ENCODE measurements at regions not wholly inside any gene's neighbourhood (a gene's known extent, or its start where the extent isn't known, plus 50 kb on each side); places are given as distances from the start of the nearest gene placed in this dataset.

DNA sequence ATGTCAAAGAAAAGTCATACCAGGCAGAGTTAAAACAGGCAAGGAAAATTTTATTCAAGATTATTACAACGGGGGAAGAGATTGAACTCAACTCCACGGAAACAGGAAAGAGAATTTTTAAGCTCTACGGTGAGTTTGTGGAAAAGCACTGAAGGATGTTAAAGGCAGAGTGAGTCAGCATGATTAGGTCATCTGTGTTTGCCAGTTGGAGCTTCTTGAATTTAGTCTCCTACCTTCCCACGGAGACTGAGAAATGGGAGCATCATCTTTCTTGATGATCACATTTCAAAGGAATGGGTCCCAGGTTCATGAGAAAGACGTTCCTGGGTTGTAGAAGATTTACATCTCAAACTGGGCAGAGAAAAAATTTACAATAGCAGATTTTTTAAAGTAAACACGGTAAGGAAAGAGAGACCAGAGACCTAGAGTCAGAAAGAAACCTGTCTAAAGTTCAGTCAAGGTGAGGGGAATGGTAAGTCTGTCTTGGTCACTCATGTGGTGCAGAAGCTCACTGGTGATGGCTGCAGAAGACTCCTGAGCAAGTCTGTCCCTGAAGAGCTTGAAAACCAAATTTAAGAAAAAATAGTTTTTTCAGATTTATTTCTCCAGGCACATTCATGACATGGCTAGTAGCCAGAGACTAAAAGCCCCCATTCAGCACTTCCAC is 516.9 kb upstream of the LRRN3 start (continued):
- TF ChIP-seq, protein P1, sequence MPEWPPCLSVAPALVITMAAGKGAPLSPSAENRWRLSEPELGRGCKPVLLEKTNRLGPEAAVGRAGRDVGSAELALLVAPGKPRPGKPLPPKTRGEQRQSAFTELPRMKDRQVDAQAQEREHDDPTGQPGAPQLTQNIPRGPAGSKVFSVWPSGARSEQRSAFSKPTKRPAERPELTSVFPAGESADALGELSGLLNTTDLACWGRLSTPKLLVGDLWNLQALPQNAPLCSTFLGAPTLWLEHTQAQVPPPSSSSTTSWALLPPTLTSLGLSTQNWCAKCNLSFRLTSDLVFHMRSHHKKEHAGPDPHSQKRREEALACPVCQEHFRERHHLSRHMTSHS (tag by site-specific recombination; IDR thresholded peaks at IDR 0.05), result no peak
- TF ChIP-seq ZNF544 (tag by site-specific recombination; IDR thresholded peaks at IDR 0.05) (no peak), ZNF366 (tag by site-specific recombination; conservative IDR thresholded peaks at IDR 0.05) (peak; percentile 76), ZNF202 (tag by site-specific recombination; IDR thresholded peaks at IDR 0.05; ENCODE audit: borderline replicate concordance) (no peak), ZNF174 (tag by site-specific recombination; IDR thresholded peaks at IDR 0.05) (no peak), ZNF600 (tag by site-specific recombination; IDR thresholded peaks at IDR 0.05) (no peak), ZNF768 (tag by site-specific recombination; IDR thresholded peaks at IDR 0.05) (no peak), ZSCAN30 (tag by site-specific recombination; IDR thresholded peaks at IDR 0.05) (no peak), ZNF707 (tag by site-specific recombination; IDR thresholded peaks at IDR 0.05) (no peak)
- TF ChIP-seq, protein P2, sequence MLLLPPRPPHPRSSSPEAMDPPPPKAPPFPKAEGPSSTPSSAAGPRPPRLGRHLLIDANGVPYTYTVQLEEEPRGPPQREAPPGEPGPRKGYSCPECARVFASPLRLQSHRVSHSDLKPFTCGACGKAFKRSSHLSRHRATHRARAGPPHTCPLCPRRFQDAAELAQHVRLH (tag by site-specific recombination; IDR thresholded peaks at IDR 0.05), result no peak
- TF ChIP-seq, protein P3, sequence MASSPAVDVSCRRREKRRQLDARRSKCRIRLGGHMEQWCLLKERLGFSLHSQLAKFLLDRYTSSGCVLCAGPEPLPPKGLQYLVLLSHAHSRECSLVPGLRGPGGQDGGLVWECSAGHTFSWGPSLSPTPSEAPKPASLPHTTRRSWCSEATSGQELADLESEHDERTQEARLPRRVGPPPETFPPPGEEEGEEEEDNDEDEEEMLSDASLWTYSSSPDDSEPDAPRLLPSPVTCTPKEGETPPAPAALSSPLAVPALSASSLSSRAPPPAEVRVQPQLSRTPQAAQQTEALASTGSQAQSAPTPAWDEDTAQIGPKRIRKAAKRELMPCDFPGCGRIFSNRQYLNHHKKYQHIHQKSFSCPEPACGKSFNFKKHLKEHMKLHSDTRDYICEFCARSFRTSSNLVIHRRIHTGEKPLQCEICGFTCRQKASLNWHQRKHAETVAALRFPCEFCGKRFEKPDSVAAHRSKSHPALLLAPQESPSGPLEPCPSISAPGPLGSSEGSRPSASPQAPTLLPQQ (tag by site-specific recombination; IDR thresholded peaks at IDR 0.05), result no peak
- TF ChIP-seq, protein P4, sequence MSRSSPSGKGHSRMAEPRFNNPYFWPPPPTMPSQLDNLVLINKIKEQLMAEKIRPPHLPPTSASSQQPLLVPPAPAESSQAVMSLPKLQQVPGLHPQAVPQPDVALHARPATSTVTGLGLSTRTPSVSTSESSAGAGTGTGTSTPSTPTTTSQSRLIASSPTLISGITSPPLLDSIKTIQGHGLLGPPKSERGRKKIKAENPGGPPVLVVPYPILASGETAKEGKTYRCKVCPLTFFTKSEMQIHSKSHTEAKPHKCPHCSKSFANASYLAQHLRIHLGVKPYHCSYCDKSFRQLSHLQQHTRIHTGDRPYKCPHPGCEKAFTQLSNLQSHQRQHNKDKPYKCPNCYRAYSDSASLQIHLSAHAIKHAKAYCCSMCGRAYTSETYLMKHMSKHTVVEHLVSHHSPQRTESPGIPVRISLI (tag by site-specific recombination; IDR thresholded peaks at IDR 0.05), result no peak
- TF ChIP-seq, protein P5, sequence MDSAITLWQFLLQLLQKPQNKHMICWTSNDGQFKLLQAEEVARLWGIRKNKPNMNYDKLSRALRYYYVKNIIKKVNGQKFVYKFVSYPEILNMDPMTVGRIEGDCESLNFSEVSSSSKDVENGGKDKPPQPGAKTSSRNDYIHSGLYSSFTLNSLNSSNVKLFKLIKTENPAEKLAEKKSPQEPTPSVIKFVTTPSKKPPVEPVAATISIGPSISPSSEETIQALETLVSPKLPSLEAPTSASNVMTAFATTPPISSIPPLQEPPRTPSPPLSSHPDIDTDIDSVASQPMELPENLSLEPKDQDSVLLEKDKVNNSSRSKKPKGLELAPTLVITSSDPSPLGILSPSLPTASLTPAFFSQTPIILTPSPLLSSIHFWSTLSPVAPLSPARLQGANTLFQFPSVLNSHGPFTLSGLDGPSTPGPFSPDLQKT (IDR thresholded peaks at IDR 0.05; ENCODE audit: borderline replicate concordance, low read depth, low read length), result no peak

DNA sequence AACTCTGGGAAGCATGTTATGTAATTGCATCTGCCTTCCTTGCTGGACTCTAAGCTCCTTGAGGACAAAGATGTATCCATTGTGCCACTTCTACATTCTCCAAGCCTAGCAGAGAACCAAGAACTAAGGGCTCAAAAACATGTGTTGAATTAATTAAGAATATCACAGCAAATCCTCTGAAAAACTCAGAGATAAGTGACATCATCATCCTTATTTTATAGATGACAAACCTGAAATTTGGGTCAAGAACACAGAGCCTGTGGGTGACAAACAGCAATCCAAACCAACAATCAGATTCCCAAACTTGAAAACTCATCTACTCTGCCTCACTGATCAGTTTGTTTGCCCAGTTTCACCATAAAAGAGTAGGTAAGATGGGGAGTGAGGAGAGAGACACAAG is 503.6 kb upstream of the LRRN3 start:
- Histone ChIP-seq H3K36me3 (ENCODE audit: control insufficient read depth in 2 of 2, insufficient read depth in 1 of 2, low read length in 2 of 2) (no peaks in the 10 kb centered on the region), H3K27ac (ENCODE audit: extremely low read depth, low read depth, low read length) (no peak overlapping the region), H3K9me3 (ENCODE audit: control insufficient read depth, insufficient read depth, low read depth, low read length) (no peaks in the 10 kb centered on the region), H3K4me1 (ENCODE audit: control insufficient read depth, insufficient read depth, low read length) (no peaks in the 10 kb centered on the region), H3K4me3 (ENCODE audit: low read depth, low read length) (no peak overlapping the region)
- TF ChIP-seq YY2 (tag by site-specific recombination; IDR thresholded peaks at IDR 0.05) (no peak), ZNF830 (tag by site-specific recombination; IDR thresholded peaks at IDR 0.05; ENCODE audit: low read depth) (no peak), SP2 (tag by site-specific recombination; IDR thresholded peaks at IDR 0.05) (no peak)
- TF ChIP-seq, protein P6, sequence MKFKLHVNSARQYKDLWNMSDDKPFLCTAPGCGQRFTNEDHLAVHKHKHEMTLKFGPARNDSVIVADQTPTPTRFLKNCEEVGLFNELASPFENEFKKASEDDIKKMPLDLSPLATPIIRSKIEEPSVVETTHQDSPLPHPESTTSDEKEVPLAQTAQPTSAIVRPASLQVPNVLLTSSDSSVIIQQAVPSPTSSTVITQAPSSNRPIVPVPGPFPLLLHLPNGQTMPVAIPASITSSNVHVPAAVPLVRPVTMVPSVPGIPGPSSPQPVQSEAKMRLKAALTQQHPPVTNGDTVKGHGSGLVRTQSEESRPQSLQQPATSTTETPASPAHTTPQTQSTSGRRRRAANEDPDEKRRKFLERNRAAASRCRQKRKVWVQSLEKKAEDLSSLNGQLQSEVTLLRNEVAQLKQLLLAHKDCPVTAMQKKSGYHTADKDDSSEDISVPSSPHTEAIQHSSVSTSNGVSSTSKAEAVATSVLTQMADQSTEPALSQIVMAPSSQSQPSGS (tag by site-specific recombination; IDR thresholded peaks at IDR 0.05; ENCODE audit: low read depth), result 0 out of 2 replicates have a peak, but pooled peaks have one; percentile 8
- POLR2A ChIA-PET, result no interaction called here
- CTCF ChIA-PET, result no interaction called here

DNA sequence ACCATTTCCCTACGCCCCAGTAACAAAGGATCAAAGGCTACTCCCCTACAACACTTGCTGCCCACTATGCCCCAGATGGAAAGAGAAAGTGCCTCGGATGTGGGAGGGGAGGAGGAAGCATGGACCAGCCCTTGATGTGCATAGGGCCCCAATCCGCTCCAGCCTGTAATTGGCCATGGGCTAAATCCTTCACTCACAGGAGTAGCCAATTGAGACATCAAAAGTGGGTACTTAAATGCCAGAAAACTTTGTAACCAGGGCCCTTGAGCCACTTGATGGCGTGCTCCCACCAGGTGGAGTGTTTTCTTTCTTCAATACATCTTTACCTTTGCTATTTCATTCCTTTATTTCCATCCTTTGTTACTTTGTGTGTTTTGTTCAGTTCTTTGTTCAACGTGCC is 500.5 kb upstream of the LRRN3 start:
- no peaks in the 10 kb centered on the region for H3K4me1 ChIP-seq (ENCODE audit: control insufficient read depth, insufficient read depth, low read length)
- ChIA-PET POLR2A (no interaction called here), CTCF (no interaction called here)
- TF ChIP-seq ZNF133 (tag by site-specific recombination; IDR thresholded peaks at IDR 0.05) (no peak), ZNF292 (tag by site-specific recombination; IDR thresholded peaks at IDR 0.05; ENCODE audit: borderline replicate concordance, low read depth) (no peak), KLF8 (tag by site-specific recombination; IDR thresholded peaks at IDR 0.05) (no peak), ZNF596 (tag by site-specific recombination; IDR thresholded peaks at IDR 0.05) (no peak), SCRT2 (tag by site-specific recombination; IDR thresholded peaks at IDR 0.05) (no peak), ZNF560 (tag by site-specific recombination; IDR thresholded peaks at IDR 0.05; ENCODE audit: borderline replicate concordance) (no peak), ZNF843 (tag by site-specific recombination; IDR thresholded peaks at IDR 0.05) (no peak)
- TF ChIP-seq, protein P7, sequence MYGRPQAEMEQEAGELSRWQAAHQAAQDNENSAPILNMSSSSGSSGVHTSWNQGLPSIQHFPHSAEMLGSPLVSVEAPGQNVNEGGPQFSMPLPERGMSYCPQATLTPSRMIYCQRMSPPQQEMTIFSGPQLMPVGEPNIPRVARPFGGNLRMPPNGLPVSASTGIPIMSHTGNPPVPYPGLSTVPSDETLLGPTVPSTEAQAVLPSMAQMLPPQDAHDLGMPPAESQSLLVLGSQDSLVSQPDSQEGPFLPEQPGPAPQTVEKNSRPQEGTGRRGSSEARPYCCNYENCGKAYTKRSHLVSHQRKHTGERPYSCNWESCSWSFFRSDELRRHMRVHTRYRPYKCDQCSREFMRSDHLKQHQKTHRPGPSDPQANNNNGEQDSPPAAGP (tag by site-specific recombination; IDR thresholded peaks at IDR 0.05), result no peak
- TF ChIP-seq, protein P8, sequence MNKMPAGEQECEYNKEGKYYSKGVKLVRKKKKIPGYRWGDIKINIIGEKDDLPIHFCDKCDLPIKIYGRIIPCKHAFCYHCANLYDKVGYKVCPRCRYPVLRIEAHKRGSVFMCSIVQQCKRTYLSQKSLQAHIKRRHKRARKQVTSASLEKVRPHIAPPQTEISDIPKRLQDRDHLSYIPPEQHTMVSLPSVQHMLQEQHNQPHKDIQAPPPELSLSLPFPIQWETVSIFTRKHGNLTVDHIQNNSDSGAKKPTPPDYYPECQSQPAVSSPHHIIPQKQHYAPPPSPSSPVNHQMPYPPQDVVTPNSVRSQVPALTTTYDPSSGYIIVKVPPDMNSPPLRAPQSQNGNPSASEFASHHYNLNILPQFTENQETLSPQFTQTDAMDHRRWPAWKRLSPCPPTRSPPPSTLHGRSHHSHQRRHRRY (tag by site-specific recombination; IDR thresholded peaks at IDR 0.05), result no peak
- H3K27ac ChIP-seq (ENCODE audit: extremely low read depth, low read depth, low read length), result no peak overlapping the region
- H3K9me3 ChIP-seq (ENCODE audit: control insufficient read depth, insufficient read depth, low read depth, low read length), result no peaks in the 10 kb centered on the region
- no peak overlapping the region for H3K4me3 ChIP-seq (ENCODE audit: low read depth, low read length)
- H3K36me3 ChIP-seq (ENCODE audit: control insufficient read depth in 2 of 2, insufficient read depth in 1 of 2, low read length in 2 of 2), result no peaks in the 10 kb centered on the region
